Nephron progenitor cell (in vitro differentiated cells): ENCODE measurements at regions not wholly inside any gene's neighbourhood (a gene's known extent, or its start where the extent isn't known, plus 50 kb on each side); places are given as distances from the start of the nearest gene placed in this dataset.

ENCODE experiments used
- DNase-seq: peaks from one replicate; pipeline ENCODE4 v3.0.0; 2021
- H3K27ac Mint-ChIP-seq: 2 replicates; pipeline ENCODE4 v1.8.0; 2021; ENCODE audit warnings: mild to moderate bottlenecking, moderate library complexity, mixed read lengths
- H3K27me3 Mint-ChIP-seq: 2 replicates; pipeline ENCODE4 v1.8.0; 2021; ENCODE audit warnings: mild to moderate bottlenecking, low read depth, mixed read lengths; ENCODE audit not compliant: poor library complexity
- H3K36me3 Mint-ChIP-seq: 2 replicates; pipeline ENCODE4 v1.8.0; 2021; ENCODE audit warnings: low read depth, mixed read lengths
- H3K4me1 Mint-ChIP-seq: 2 replicates; pipeline ENCODE4 v1.8.0; 2021; ENCODE audit warnings: mixed read lengths
- H3K4me3 Mint-ChIP-seq: 2 replicates; pipeline ENCODE4 v1.8.0; 2021; ENCODE audit warnings: mild to moderate bottlenecking, moderate library complexity, mixed read lengths
- H3K9me3 Mint-ChIP-seq: 2 replicates; pipeline ENCODE4 v1.8.0; 2021; ENCODE audit warnings: mild to moderate bottlenecking, moderate library complexity, mixed read lengths
- TF ChIP-seq, protein P1 (sequence below): fragments of 200-600 bp; sonication (generic); IDR thresholded peaks from 2 replicates; pipeline ENCODE4 v1.5.0; 2021; ENCODE audit warnings: antibody characterized with exemption

DNA sequence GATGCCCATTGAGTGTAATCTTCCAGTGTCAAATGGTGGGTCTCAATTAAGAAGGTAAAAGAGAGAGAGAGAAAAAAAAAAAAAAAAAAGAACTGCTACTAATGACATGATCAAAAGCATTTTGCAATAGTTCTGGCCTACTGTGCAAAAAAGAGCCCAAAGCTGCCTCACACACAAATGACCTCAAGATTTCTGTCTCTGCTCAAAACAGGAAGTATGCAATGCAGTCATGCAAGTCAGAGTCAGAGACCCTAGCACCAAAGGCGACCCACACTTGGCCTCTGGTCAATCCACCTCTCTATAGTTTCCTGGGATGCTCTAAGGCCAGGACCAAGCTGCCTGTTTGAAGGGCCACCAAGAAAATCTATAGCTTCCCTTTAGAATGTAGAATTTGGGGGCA, 323.5 kb downstream of the VPS13C start:
- no peak overlapping the region for H3K4me3 Mint-ChIP-seq
- H3K27me3 Mint-ChIP-seq, result peaks cover 6% of the 10 kb centered on the region
- H3K27ac Mint-ChIP-seq, result no peak overlapping the region
- DNase-seq, result no peak
- no peaks in the 10 kb centered on the region for H3K36me3 Mint-ChIP-seq
- TF ChIP-seq, protein P1, sequence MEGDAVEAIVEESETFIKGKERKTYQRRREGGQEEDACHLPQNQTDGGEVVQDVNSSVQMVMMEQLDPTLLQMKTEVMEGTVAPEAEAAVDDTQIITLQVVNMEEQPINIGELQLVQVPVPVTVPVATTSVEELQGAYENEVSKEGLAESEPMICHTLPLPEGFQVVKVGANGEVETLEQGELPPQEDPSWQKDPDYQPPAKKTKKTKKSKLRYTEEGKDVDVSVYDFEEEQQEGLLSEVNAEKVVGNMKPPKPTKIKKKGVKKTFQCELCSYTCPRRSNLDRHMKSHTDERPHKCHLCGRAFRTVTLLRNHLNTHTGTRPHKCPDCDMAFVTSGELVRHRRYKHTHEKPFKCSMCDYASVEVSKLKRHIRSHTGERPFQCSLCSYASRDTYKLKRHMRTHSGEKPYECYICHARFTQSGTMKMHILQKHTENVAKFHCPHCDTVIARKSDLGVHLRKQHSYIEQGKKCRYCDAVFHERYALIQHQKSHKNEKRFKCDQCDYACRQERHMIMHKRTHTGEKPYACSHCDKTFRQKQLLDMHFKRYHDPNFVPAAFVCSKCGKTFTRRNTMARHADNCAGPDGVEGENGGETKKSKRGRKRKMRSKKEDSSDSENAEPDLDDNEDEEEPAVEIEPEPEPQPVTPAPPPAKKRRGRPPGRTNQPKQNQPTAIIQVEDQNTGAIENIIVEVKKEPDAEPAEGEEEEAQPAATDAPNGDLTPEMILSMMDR, result no peak
- H3K9me3 Mint-ChIP-seq, result peaks cover 15% of the 10 kb centered on the region
- H3K4me1 Mint-ChIP-seq, result peaks cover 31% of the 10 kb centered on the region

DNA sequence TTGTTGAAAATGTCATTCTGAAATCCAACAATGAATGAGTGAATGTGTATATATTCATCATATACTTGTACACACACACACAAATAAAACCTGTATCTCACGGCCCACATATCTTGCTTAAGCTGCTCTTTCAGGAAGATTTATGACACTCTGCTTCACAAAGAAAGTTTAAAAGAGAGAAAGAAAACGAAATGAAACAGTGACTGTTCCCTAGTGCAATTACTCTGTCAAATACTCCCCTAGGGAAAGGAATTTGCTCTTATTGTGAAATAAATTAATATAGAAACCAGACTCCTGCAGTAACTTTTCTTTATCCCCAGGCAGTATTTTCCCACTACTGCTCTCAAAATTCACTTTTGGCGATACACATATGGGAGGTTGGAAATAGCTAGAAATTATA, 329.1 kb downstream of the VPS13C start:
- TF ChIP-seq, protein P1, result no peak
- Mint-ChIP-seq H3K4me1 (peaks cover 29% of the 10 kb centered on the region), H3K27me3 (peaks cover 6% of the 10 kb centered on the region), H3K27ac (no peak overlapping the region), H3K9me3 (no peaks in the 10 kb centered on the region), H3K36me3 (no peaks in the 10 kb centered on the region), H3K4me3 (no peak overlapping the region)
- no peak for DNase-seq

DNA sequence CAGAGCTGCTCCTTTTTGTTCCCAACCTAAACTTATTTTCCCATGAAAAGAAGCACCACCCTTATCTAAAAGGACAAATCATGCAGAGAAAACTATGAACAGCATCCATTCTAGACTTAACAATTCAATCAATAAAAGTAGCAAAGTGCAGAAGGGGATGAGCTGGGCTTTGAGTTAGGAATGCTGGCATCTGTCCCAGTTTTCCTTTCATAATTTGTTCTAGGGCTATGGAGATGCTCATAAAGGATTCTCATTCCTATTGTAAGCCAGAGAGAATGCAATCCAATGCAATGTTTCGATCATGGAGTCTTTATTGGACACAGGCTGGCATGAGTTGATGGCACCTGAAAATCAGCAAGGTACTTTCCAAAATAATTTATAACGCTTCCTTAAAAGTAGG, 330.6 kb downstream of the VPS13C start:
- peaks cover 3% of the 10 kb centered on the region for H3K27me3 Mint-ChIP-seq
- peaks cover 28% of the 10 kb centered on the region for H3K4me1 Mint-ChIP-seq

DNA sequence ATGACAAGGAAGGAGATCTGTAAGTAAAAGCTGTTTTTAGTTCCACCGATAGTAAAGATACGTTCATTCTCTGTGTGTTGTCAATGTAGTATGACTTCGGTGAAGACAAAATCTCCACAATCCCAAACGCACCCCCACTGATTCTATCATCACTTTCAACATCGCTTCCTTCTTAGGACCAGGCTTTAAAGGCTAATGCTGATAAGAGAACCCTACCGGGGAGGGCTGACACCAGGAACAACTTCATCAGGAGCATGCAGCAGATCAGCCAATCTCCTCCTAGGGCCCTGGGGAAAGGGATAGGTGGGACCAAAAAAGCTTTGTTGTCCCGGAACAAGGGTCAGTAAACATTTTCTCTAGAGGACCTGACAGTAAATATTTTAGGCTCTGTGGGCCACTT, 334.1 kb downstream of the VPS13C start:
- TF ChIP-seq, protein P1, result no peak
- Mint-ChIP-seq H3K4me3 (no peak overlapping the region), H3K4me1 (peaks cover 5% of the 10 kb centered on the region), H3K36me3 (no peaks in the 10 kb centered on the region), H3K27me3 (peaks cover 8% of the 10 kb centered on the region), H3K27ac (no peak overlapping the region), H3K9me3 (no peaks in the 10 kb centered on the region)
- no peak for DNase-seq

More for the DNA sequence above, 330.6 kb downstream of the VPS13C start:
- H3K9me3 Mint-ChIP-seq, result no peaks in the 10 kb centered on the region
- H3K27ac Mint-ChIP-seq, result no peak overlapping the region
- DNase-seq, result no peak
- TF ChIP-seq, protein P1, result no peak
- H3K4me3 Mint-ChIP-seq, result no peak overlapping the region
- H3K36me3 Mint-ChIP-seq, result no peaks in the 10 kb centered on the region

DNA sequence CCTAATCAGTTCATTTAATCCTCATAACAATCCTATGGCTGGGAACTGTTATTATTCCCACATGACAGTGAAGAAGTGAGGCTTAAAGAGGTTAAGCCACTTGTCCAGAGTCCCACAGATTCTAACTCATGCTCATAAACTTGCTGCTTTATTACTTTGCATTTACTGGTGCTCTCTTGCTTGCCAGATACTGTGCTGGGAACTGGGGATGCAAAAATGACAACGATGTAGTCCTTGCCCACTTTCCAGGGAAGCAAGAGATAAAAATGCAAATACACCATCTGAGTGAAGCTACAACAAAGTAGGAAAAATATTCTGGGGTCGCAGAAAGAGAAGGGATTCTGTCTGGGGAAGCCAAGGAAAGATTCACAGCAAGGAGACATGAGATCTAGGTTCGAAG, 335.0 kb downstream of the VPS13C start:
- Mint-ChIP-seq H3K9me3 (no peaks in the 10 kb centered on the region), H3K4me1 (no peaks in the 10 kb centered on the region), H3K27me3 (peaks cover 10% of the 10 kb centered on the region), H3K27ac (no peak overlapping the region), H3K4me3 (no peak overlapping the region), H3K36me3 (no peaks in the 10 kb centered on the region)
- DNase-seq, result no peak
- TF ChIP-seq, protein P1, result no peak

DNA sequence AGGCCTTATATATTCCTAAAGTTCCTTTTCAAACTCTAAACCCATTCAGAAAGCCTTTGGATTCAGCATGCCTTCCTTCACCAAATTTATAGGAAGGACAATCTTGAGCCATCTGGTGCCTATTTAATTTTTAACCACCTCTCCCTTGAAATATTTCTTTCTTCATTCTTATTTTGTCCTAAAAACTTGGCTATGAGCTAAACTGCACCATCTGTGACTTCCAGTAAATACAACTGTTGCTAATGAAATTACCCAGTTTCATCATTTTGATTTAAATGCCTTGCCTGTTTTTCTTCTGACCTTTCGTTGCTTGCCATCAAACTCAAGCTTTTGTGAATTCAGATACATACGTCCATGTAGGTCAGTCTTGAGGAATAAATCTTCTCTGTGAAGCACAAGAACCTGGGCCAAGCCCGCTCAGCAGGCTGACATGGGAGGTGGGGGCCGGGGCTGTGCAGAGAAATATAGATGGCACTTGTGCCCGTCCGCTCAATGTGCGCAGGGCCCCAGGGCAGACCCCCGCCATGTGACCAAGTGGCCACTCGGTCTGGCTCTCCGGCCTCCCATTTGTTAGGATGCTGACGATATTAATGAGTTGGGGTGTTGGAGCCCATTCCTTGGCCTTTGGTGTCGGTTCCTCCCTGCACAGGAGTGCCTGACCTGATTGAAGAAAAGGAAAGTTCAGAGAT, 335.9 kb downstream of the VPS13C start:
- H3K4me1 Mint-ChIP-seq, result no peaks in the 10 kb centered on the region
- TF ChIP-seq, protein P1, result no peak
- H3K36me3 Mint-ChIP-seq, result no peaks in the 10 kb centered on the region
- no peak overlapping the region for H3K4me3 Mint-ChIP-seq
- H3K9me3 Mint-ChIP-seq, result no peaks in the 10 kb centered on the region
- no peak for DNase-seq
- H3K27ac Mint-ChIP-seq, result no peak overlapping the region
- peaks cover 10% of the 10 kb centered on the region for H3K27me3 Mint-ChIP-seq
